Glutamatergic neuron (in vitro differentiated cells): ENCODE measurements at regions not wholly inside any gene's neighbourhood (a gene's known extent, or its start where the extent isn't known, plus 50 kb on each side); places are given as distances from the start of the nearest gene placed in this dataset.

Source experiments
- DNase-seq: peaks from one replicate; pipeline ENCODE4 v3.0.0; 2022
- H3K27ac Mint-ChIP-seq: one replicate; pipeline ENCODE4 v1.8.0; 2020; ENCODE audit warnings: mild to moderate bottlenecking, mixed read lengths, inconsistent platforms; ENCODE audit not compliant: unreplicated experiment
- H3K27me3 Mint-ChIP-seq: one replicate; pipeline ENCODE4 v1.8.0; 2020; ENCODE audit warnings: mild to moderate bottlenecking, moderate library complexity, mixed read lengths, inconsistent platforms; ENCODE audit not compliant: unreplicated experiment
- H3K36me3 Mint-ChIP-seq: one replicate; pipeline ENCODE4 v1.8.0; 2020; ENCODE audit warnings: mild to moderate bottlenecking, mixed read lengths, inconsistent platforms; ENCODE audit not compliant: unreplicated experiment
- H3K4me1 Mint-ChIP-seq: one replicate; pipeline ENCODE4 v1.8.0; 2020; ENCODE audit warnings: mild to moderate bottlenecking, low read depth, mixed read lengths, inconsistent platforms; ENCODE audit not compliant: unreplicated experiment
- H3K4me3 Mint-ChIP-seq: one replicate; pipeline ENCODE4 v1.8.0; 2020; ENCODE audit warnings: mild to moderate bottlenecking, mixed read lengths, inconsistent platforms; ENCODE audit not compliant: unreplicated experiment
- H3K9me3 Mint-ChIP-seq: one replicate; pipeline ENCODE4 v1.8.0; 2020; ENCODE audit warnings: mild to moderate bottlenecking, moderate library complexity, mixed read lengths, inconsistent platforms; ENCODE audit not compliant: unreplicated experiment
- CTCF ChIP-seq: fragments of 200-600 bp; sonication (generic); IDR thresholded peaks from one replicate; pipeline ENCODE4 v1.5.0; 2021; ENCODE audit not compliant: partially characterized antibody, unreplicated experiment

DNA sequence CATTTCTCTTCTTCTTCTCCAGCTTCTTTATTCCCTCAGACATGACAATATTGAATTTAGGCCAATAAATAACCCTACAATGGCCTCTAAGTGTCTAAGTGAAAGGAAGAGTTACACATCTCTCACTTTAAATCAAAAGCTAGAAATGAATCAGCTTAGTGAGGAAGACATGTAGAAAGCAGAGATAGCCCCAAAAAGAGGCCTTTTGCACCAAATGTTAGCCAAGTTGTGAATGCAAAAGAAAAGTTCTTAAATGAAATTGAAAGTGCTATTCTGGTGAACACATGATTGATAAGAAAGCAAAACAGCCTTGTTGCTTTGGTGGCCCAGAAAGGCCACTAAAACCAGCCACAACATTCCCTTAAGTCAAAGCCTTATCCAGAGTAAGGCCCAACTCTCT, 146.2 kb upstream of the HHIP start:
- Mint-ChIP-seq H3K4me3 (no peak overlapping the region), H3K36me3 (no peaks in the 10 kb centered on the region), H3K4me1 (no peaks in the 10 kb centered on the region), H3K27ac (no peak overlapping the region), H3K27me3 (no peaks in the 10 kb centered on the region), H3K9me3 (no peaks in the 10 kb centered on the region)
- DNase-seq = no peak
- no peak for TF ChIP-seq CTCF

- H3K27ac Mint-ChIP-seq = no peak overlapping the region
- no peak overlapping the region for H3K4me3 Mint-ChIP-seq
- DNase-seq = no peak
- H3K9me3 Mint-ChIP-seq = no peaks in the 10 kb centered on the region
- H3K36me3 Mint-ChIP-seq = no peaks in the 10 kb centered on the region
- H3K4me1 Mint-ChIP-seq = no peaks in the 10 kb centered on the region
- H3K27me3 Mint-ChIP-seq = no peaks in the 10 kb centered on the region
- no peak for TF ChIP-seq CTCF
Observed at GRCh38 chr4:144501231-144501780, 144.7 kb upstream of the HHIP start.

GRCh38 chr4:144504883-144505282, 141.1 kb upstream of the HHIP start:
- H3K4me3 Mint-ChIP-seq = no peak overlapping the region
- no peaks in the 10 kb centered on the region for H3K36me3 Mint-ChIP-seq
- H3K27me3 Mint-ChIP-seq = no peaks in the 10 kb centered on the region
- TF ChIP-seq CTCF = no peak
- no peak overlapping the region for H3K27ac Mint-ChIP-seq
- H3K4me1 Mint-ChIP-seq = no peaks in the 10 kb centered on the region
- no peaks in the 10 kb centered on the region for H3K9me3 Mint-ChIP-seq
- DNase-seq = no peak

- H3K4me3 Mint-ChIP-seq = no peak overlapping the region
- no peak overlapping the region for H3K27ac Mint-ChIP-seq
- no peaks in the 10 kb centered on the region for H3K4me1 Mint-ChIP-seq
- TF ChIP-seq CTCF = no peak
- no peak for DNase-seq
- no peaks in the 10 kb centered on the region for H3K36me3 Mint-ChIP-seq
- H3K27me3 Mint-ChIP-seq = no peaks in the 10 kb centered on the region
- no peaks in the 10 kb centered on the region for H3K9me3 Mint-ChIP-seq
Observed at GRCh38 chr4:144507311-144508101, 138.4 kb upstream of the HHIP start.

DNA sequence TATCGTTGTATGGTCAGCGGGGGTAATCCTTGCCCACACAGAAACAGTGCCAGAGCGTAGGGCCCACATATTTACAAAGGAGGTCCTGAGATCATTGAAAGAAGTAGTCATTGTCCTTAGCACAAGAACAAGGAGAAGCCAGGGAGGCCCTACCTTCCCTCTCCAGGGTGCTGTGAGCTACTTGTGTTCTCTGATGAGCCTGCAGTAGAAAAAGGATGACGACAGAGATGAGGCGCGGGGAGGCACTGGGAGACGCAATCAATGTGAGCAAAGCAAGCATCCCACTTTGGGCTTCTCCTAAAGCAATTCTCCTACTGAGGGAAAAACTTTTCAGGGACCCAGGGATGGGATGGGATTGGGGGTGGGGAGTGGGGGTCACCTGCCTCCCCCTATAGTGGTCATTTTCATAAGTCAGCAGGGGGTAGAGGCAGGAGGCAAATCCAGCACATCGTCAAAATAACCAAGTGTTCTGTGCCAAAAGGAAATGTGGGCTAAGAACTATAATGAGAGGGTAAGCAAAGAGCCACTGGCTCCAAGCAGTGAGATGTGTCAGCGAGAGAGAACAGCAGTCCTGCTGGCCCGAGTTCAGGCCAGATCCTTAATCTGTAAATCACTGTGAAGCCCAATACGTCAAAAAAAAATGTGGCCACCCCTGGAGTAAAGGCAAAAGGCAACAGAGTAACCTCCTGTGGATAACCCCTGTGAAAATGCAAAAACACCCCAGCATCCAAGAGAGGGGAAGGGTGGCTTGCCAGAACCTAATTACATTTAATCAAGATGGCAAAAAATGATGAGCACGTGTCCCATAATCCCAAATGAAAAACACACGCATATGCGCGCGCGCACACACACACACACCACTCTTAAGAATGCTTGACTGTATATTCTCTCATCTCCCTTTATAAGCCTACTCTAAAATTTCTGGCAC, 136.6 kb upstream of the HHIP start:
- no peak overlapping the region for H3K27ac Mint-ChIP-seq
- H3K4me1 Mint-ChIP-seq = no peaks in the 10 kb centered on the region
- no peaks in the 10 kb centered on the region for H3K36me3 Mint-ChIP-seq
- no peaks in the 10 kb centered on the region for H3K27me3 Mint-ChIP-seq
- no peak for TF ChIP-seq CTCF
- no peaks in the 10 kb centered on the region for H3K9me3 Mint-ChIP-seq
- DNase-seq = no peak
- H3K4me3 Mint-ChIP-seq = no peak overlapping the region
